Stomach smooth muscle (tissue), 2 donors: ENCODE measurements at regions not wholly inside any gene's neighbourhood (a gene's known extent, or its start where the extent isn't known, plus 50 kb on each side); places are given as distances from the start of the nearest gene placed in this dataset.

Experiments
- H3K27ac ChIP-seq: one replicate; pipeline ENCODE4 v1.7.0; 2013; ENCODE audit warnings: mild to moderate bottlenecking, low read length, inconsistent platforms
- H3K27me3 ChIP-seq, 2 donors: one replicate each; pipeline ENCODE4 v1.7.0; 2013; ENCODE audit warnings: low read length in 2 of 2; ENCODE audit not compliant: insufficient read depth in 2 of 2, control insufficient read depth in 1 of 2
- H3K36me3 ChIP-seq, 2 donors: one replicate each; pipeline ENCODE4 v1.7.0; 2013; ENCODE audit warnings: low read length in 2 of 2; ENCODE audit not compliant: control insufficient read depth in 2 of 2, insufficient read depth in 2 of 2
- H3K4me1 ChIP-seq: one replicate; pipeline ENCODE4 v1.7.0; 2013; ENCODE audit warnings: low read length; ENCODE audit not compliant: control insufficient read depth, insufficient read depth
- H3K4me3 ChIP-seq, 2 donors: one replicate each; pipeline ENCODE4 v1.7.0; 2013; ENCODE audit warnings: low read length in 2 of 2
- H3K9ac ChIP-seq, 2 donors: one replicate each; pipeline ENCODE4 v1.7.0; 2013; ENCODE audit warnings: low read length in 2 of 2, mild to moderate bottlenecking in 1 of 2
- H3K9me3 ChIP-seq, 2 donors: one replicate each; pipeline ENCODE4 v1.7.0; 2013; ENCODE audit warnings: low read length in 2 of 2; ENCODE audit not compliant: control insufficient read depth in 2 of 2
- donor health status: healthy.
- donor health status: Pancreatic carcinoma.

GRCh38 chr2:150041722-150042425 is 445.6 kb downstream of the RND3 start:
- Histone ChIP-seq H3K4me1 (no peaks in the 10 kb centered on the region), H3K27me3 (no peaks in the 10 kb centered on the region), H3K36me3 (no peaks in the 10 kb centered on the region), H3K27ac (no peak overlapping the region), H3K4me3 (no peak overlapping the region), H3K9me3 (no peaks in the 10 kb centered on the region), H3K9ac (no peak overlapping the region)

- Histone ChIP-seq H3K36me3 (no peaks in the 10 kb centered on the region), H3K27me3 (no peaks in the 10 kb centered on the region), H3K9ac (no peak overlapping the region), H3K9me3 (no peaks in the 10 kb centered on the region), H3K4me3 (no peak overlapping the region), H3K27ac (no peak overlapping the region), H3K4me1 (no peaks in the 10 kb centered on the region)
Observed at GRCh38 chr2:150036622-150037021, 449.0 kb upstream of the MMADHC start.

GRCh38 chr2:150034665-150035064 is 447.1 kb upstream of the MMADHC start:
- H3K27me3 ChIP-seq = no peaks in the 10 kb centered on the region
- no peaks in the 10 kb centered on the region for H3K9me3 ChIP-seq
- H3K27ac ChIP-seq = no peak overlapping the region
- no peaks in the 10 kb centered on the region for H3K4me1 ChIP-seq
- H3K36me3 ChIP-seq = no peaks in the 10 kb centered on the region
- no peak overlapping the region for H3K4me3 ChIP-seq
- no peak overlapping the region for H3K9ac ChIP-seq

- Histone ChIP-seq H3K4me1 (no peaks in the 10 kb centered on the region), H3K9me3 (no peaks in the 10 kb centered on the region), H3K36me3 (no peaks in the 10 kb centered on the region), H3K4me3 (no peak overlapping the region), H3K27me3 (no peaks in the 10 kb centered on the region), H3K27ac (no peak overlapping the region), H3K9ac (no peak overlapping the region)
Observed at GRCh38 chr2:150030436-150031190, 443.0 kb upstream of the MMADHC start.

GRCh38 chr2:150028322-150028721 is 440.7 kb upstream of the MMADHC start:
- Histone ChIP-seq H3K9me3 (no peaks in the 10 kb centered on the region), H3K4me3 (no peak overlapping the region), H3K27ac (no peak overlapping the region), H3K4me1 (no peaks in the 10 kb centered on the region), H3K36me3 (no peaks in the 10 kb centered on the region), H3K9ac (no peak overlapping the region), H3K27me3 (no peaks in the 10 kb centered on the region)

GRCh38 chr2:150027164-150027563 is 439.6 kb upstream of the MMADHC start:
- Histone ChIP-seq H3K4me3 (no peak overlapping the region), H3K9ac (no peak overlapping the region), H3K36me3 (no peaks in the 10 kb centered on the region), H3K9me3 (no peaks in the 10 kb centered on the region), H3K27ac (no peak overlapping the region), H3K4me1 (no peaks in the 10 kb centered on the region), H3K27me3 (no peaks in the 10 kb centered on the region)

GRCh38 chr2:150023663-150024062 is 436.1 kb upstream of the MMADHC start:
- H3K4me1 ChIP-seq = no peaks in the 10 kb centered on the region
- H3K9ac ChIP-seq = no peak overlapping the region
- H3K4me3 ChIP-seq = no peak overlapping the region
- H3K27me3 ChIP-seq = no peaks in the 10 kb centered on the region
- H3K36me3 ChIP-seq = no peaks in the 10 kb centered on the region
- no peak overlapping the region for H3K27ac ChIP-seq
- H3K9me3 ChIP-seq = no peaks in the 10 kb centered on the region

GRCh38 chr2:150023044-150023443 is 435.5 kb upstream of the MMADHC start:
- Histone ChIP-seq H3K9me3 (no peaks in the 10 kb centered on the region), H3K9ac (no peak overlapping the region), H3K27me3 (no peaks in the 10 kb centered on the region), H3K36me3 (no peaks in the 10 kb centered on the region), H3K4me3 (no peak overlapping the region), H3K4me1 (no peaks in the 10 kb centered on the region), H3K27ac (no peak overlapping the region)

GRCh38 chr2:150020937-150021673 is 433.5 kb upstream of the MMADHC start:
- no peak overlapping the region for H3K4me3 ChIP-seq
- H3K27me3 ChIP-seq = no peaks in the 10 kb centered on the region
- H3K27ac ChIP-seq = no peak overlapping the region
- no peaks in the 10 kb centered on the region for H3K9me3 ChIP-seq
- no peaks in the 10 kb centered on the region for H3K36me3 ChIP-seq
- no peaks in the 10 kb centered on the region for H3K4me1 ChIP-seq
- no peak overlapping the region for H3K9ac ChIP-seq

GRCh38 chr2:150020221-150020620 is 432.6 kb upstream of the MMADHC start:
- H3K27me3 ChIP-seq = no peaks in the 10 kb centered on the region
- H3K9me3 ChIP-seq = no peaks in the 10 kb centered on the region
- H3K36me3 ChIP-seq = no peaks in the 10 kb centered on the region
- no peak overlapping the region for H3K4me3 ChIP-seq
- H3K4me1 ChIP-seq = no peaks in the 10 kb centered on the region
- H3K27ac ChIP-seq = no peak overlapping the region
- H3K9ac ChIP-seq = no peak overlapping the region
